Keratinocyte (primary cell): ENCODE measurements at regions not wholly inside any gene's neighbourhood (a gene's known extent, or its start where the extent isn't known, plus 50 kb on each side); places are given as distances from the start of the nearest gene placed in this dataset.
A peak's percentile ranks its signal among the peaks of the same experiment; 100 is the strongest.

ENCODE experiments used
- DNase-seq: peaks from one replicate; pipeline ENCODE4 v3.0.0-alpha.2; 2011; ENCODE audit warnings: low read depth, missing footprints, low spot score
- FAIRE-seq: peaks from 2 replicates; lab custom pipeline; 2011; peaks lifted over from hg19 to GRCh38; lab: Jason Lieb, UNC
- H2AFZ ChIP-seq: 2 replicates; pipeline ENCODE4 v1.6.0; 2012; ENCODE audit warnings: low read length, control low read depth, inconsistent platforms; ENCODE audit not compliant: control insufficient read depth
- H3K27ac ChIP-seq: 2 replicates; pipeline ENCODE4 v1.5.1; 2011; ENCODE audit warnings: low read length; ENCODE audit not compliant: control insufficient read depth, insufficient read depth
- H3K27me3 ChIP-seq: 3 replicates; pipeline ENCODE4 v1.6.0; 2011; ENCODE audit warnings: low read length; ENCODE audit not compliant: control insufficient read depth, insufficient read depth; ENCODE audit errors: extremely low read depth
- H3K36me3 ChIP-seq, 2 experiments: 2 replicates in 1 of 2; 3 replicates in 1 of 2; pipeline ENCODE4 v1.5.1; 2011; ENCODE audit warnings: low read length in 2 of 2, mild to moderate bottlenecking in 1 of 2; ENCODE audit not compliant: control insufficient read depth in 2 of 2, insufficient read depth in 2 of 2; ENCODE audit errors: extremely low read depth in 1 of 2
- H3K4me1 ChIP-seq: 3 replicates; pipeline ENCODE4 v1.5.1; 2011; ENCODE audit warnings: low read length; ENCODE audit not compliant: control insufficient read depth, insufficient read depth; ENCODE audit errors: extremely low read depth
- H3K4me2 ChIP-seq: 3 replicates; pipeline ENCODE4 v1.6.0; 2011; ENCODE audit warnings: low read depth, low read length; ENCODE audit not compliant: control insufficient read depth, insufficient read depth; ENCODE audit errors: extremely low read depth
- H3K4me3 ChIP-seq, 3 experiments: fragments of 200-600 bp in 1 of 3; sonication (generic) in 1 of 3; 2 replicates in 2 of 3; 3 replicates in 1 of 3; pipeline ENCODE4 v1.5.1; 2011 to 2016; ENCODE audit warnings: low read length in 3 of 3, mild to moderate bottlenecking in 3 of 3, control low read depth in 2 of 3, inconsistent platforms in 1 of 3, low read depth in 1 of 3, mixed read lengths in 1 of 3, mixed run types in 1 of 3, moderate library complexity in 1 of 3; ENCODE audit not compliant: control insufficient read depth in 2 of 3, insufficient read depth in 2 of 3; ENCODE audit errors: extremely low read depth in 1 of 3
- H3K79me2 ChIP-seq: 2 replicates; pipeline ENCODE4 v1.6.0; 2012; ENCODE audit warnings: low read length; ENCODE audit not compliant: control insufficient read depth, insufficient read depth
- H3K9ac ChIP-seq: 3 replicates; pipeline ENCODE4 v1.6.0; 2011; ENCODE audit warnings: low read length; ENCODE audit not compliant: control insufficient read depth, insufficient read depth; ENCODE audit errors: extremely low read depth
- H3K9me1 ChIP-seq: 3 replicates; pipeline ENCODE4 v1.6.0; 2011; ENCODE audit warnings: low read length; ENCODE audit not compliant: control insufficient read depth, insufficient read depth; ENCODE audit errors: extremely low read depth
- H3K9me3 ChIP-seq: 2 replicates; pipeline ENCODE4 v1.5.1; 2012; ENCODE audit warnings: low read depth, low read length; ENCODE audit not compliant: control insufficient read depth
- H4K20me1 ChIP-seq: 3 replicates; pipeline ENCODE4 v1.6.0; 2011; ENCODE audit warnings: low read length; ENCODE audit not compliant: control insufficient read depth, insufficient read depth; ENCODE audit errors: extremely low read depth
- CTCF ChIP-seq, 3 experiments: IDR thresholded peaks in 1 of 3; conservative IDR thresholded peaks in 1 of 3; optimal IDR thresholded peaks in 1 of 3; 2 replicates in 2 of 3; 3 replicates in 1 of 3; pipeline versions ENCODE3 to v1.5.1; 2011; ENCODE audit warnings: low read length in 3 of 3, mild to moderate bottlenecking in 3 of 3, moderate library complexity in 2 of 3, control low read depth in 1 of 3, inconsistent platforms in 1 of 3; ENCODE audit not compliant: insufficient read depth in 2 of 3; ENCODE audit errors: extremely low read depth in 1 of 3
- EZH2 ChIP-seq: IDR thresholded peaks from one replicate; pipeline ENCODE4 v1.6.1; 2012; ENCODE audit warnings: inconsistent platforms, mild to moderate bottlenecking, low read length, moderate library complexity
- dilution Hi-C: fragments of 300-500 bp; cut with MboI; formaldehyde crosslinking; loops from one replicate; pipeline ENCODE4 v1.7.0; 2020; ENCODE audit warnings: low sequenced_read_pairs; ENCODE audit not compliant: extremely low pct_ligation_motif_present

- no peak for TF ChIP-seq CTCF (optimal IDR thresholded peaks at IDR 0.05 in 1 of 3, IDR thresholded peaks at IDR 0.05 in 1 of 3, conservative IDR thresholded peaks at IDR 0.05 in 1 of 3; ENCODE audit: extremely low read depth in 1 of 3, insufficient read depth in 2 of 3, low read length in 3 of 3)
- no peak for TF ChIP-seq EZH2
- H3K27ac ChIP-seq, result no peak overlapping the region
- DNase-seq (no peak), FAIRE-seq (peak; percentile 13)
- H3K9me3 ChIP-seq, result no peaks in the 10 kb centered on the region
- H3K36me3 ChIP-seq, result no peaks in the 10 kb centered on the region
- H3K4me1 ChIP-seq, result no peaks in the 10 kb centered on the region
- H3K4me2 ChIP-seq, result no peak overlapping the region
- H3K9ac ChIP-seq, result no peak overlapping the region
- no peaks in the 10 kb centered on the region for H3K27me3 ChIP-seq
- no peaks in the 10 kb centered on the region for H3K79me2 ChIP-seq
- no peaks in the 10 kb centered on the region for H3K9me1 ChIP-seq
- no peak overlapping the region for H3K4me3 ChIP-seq
- H2AFZ ChIP-seq, result no peak overlapping the region
- H4K20me1 ChIP-seq, result no peaks in the 10 kb centered on the region
- dilution Hi-C loops, result no loop called here
Observed at GRCh38 chr5:51859624-51860023, 476.4 kb downstream of the ISL1 start.

- no peak overlapping the region for H3K4me2 ChIP-seq
- peak; percentile 52 for FAIRE-seq
- no peaks in the 10 kb centered on the region for H3K9me3 ChIP-seq
- no peak overlapping the region for H3K9ac ChIP-seq
- H2AFZ ChIP-seq, result no peak overlapping the region
- no peaks in the 10 kb centered on the region for H3K9me1 ChIP-seq
- H3K4me3 ChIP-seq, result no peak overlapping the region
- dilution Hi-C loops, result no loop called here
- no peak for DNase-seq
- no peaks in the 10 kb centered on the region for H3K36me3 ChIP-seq
- H3K79me2 ChIP-seq, result no peaks in the 10 kb centered on the region
- no peaks in the 10 kb centered on the region for H3K4me1 ChIP-seq
- TF ChIP-seq CTCF (optimal IDR thresholded peaks at IDR 0.05 in 1 of 3, IDR thresholded peaks at IDR 0.05 in 1 of 3, conservative IDR thresholded peaks at IDR 0.05 in 1 of 3; ENCODE audit: extremely low read depth in 1 of 3, insufficient read depth in 2 of 3, low read length in 3 of 3) (no peak), EZH2 (no peak)
- H4K20me1 ChIP-seq, result no peaks in the 10 kb centered on the region
- H3K27me3 ChIP-seq, result no peaks in the 10 kb centered on the region
- H3K27ac ChIP-seq, result no peak overlapping the region
Observed at GRCh38 chr5:51860532-51861018, 477.3 kb downstream of the ISL1 start.
